Breast epithelium (tissue), 3 donors: ENCODE measurements at regions not wholly inside any gene's neighbourhood (a gene's known extent, or its start where the extent isn't known, plus 50 kb on each side); places are given as distances from the start of the nearest gene placed in this dataset.

Source experiments
- CTCF ChIP-seq, 3 donors: fragments of 450-650 bp; IDR thresholded peaks; one replicate each; pipeline ENCODE4 v1.5.1; 2016 to 2017; ENCODE audit warnings: antibody characterized with exemption in 3 of 3, mild to moderate bottlenecking in 3 of 3, moderate library complexity in 3 of 3
- POLR2A ChIP-seq: fragments of 450-650 bp; IDR thresholded peaks from one replicate; pipeline ENCODE4 v1.6.1; 2016; ENCODE audit warnings: antibody characterized with exemption, mild to moderate bottlenecking, moderate library complexity
- POLR2AphosphoS5 ChIP-seq, 3 donors: sonication (generic); formaldehyde crosslinking; IDR thresholded peaks; one replicate each; pipeline ENCODE4 v1.6.1; 2017; ENCODE audit warnings: antibody characterized with exemption in 3 of 3

GRCh38 chr1:113281550-113281949, 108.8 kb upstream of the MAGI3 start:
- TF ChIP-seq POLR2AphosphoS5 (IDR thresholded peaks at IDR 0.05) (no peak), POLR2A (no peak), CTCF (IDR thresholded peaks at IDR 0.05) (no peak)
